Keratinocyte (primary cell): ENCODE measurements at regions not wholly inside any gene's neighbourhood (a gene's known extent, or its start where the extent isn't known, plus 50 kb on each side); places are given as distances from the start of the nearest gene placed in this dataset.

Experiments used
- DNase-seq: peaks from one replicate; pipeline ENCODE4 v3.0.0-alpha.2; 2011; ENCODE audit warnings: low read depth, missing footprints, low spot score
- FAIRE-seq: peaks from 2 replicates; lab custom pipeline; 2011; peaks lifted over from hg19 to GRCh38; lab: Jason Lieb, UNC
- H2AFZ ChIP-seq: 2 replicates; pipeline ENCODE4 v1.6.0; 2012; ENCODE audit warnings: low read length, control low read depth, inconsistent platforms; ENCODE audit not compliant: control insufficient read depth
- H3K27ac ChIP-seq: 2 replicates; pipeline ENCODE4 v1.5.1; 2011; ENCODE audit warnings: low read length; ENCODE audit not compliant: control insufficient read depth, insufficient read depth
- H3K27me3 ChIP-seq: 3 replicates; pipeline ENCODE4 v1.6.0; 2011; ENCODE audit warnings: low read length; ENCODE audit not compliant: control insufficient read depth, insufficient read depth; ENCODE audit errors: extremely low read depth
- H3K36me3 ChIP-seq, 2 experiments: 2 replicates in 1 of 2; 3 replicates in 1 of 2; pipeline ENCODE4 v1.5.1; 2011; ENCODE audit warnings: low read length in 2 of 2, mild to moderate bottlenecking in 1 of 2; ENCODE audit not compliant: control insufficient read depth in 2 of 2, insufficient read depth in 2 of 2; ENCODE audit errors: extremely low read depth in 1 of 2
- H3K4me1 ChIP-seq: 3 replicates; pipeline ENCODE4 v1.5.1; 2011; ENCODE audit warnings: low read length; ENCODE audit not compliant: control insufficient read depth, insufficient read depth; ENCODE audit errors: extremely low read depth
- H3K4me2 ChIP-seq: 3 replicates; pipeline ENCODE4 v1.6.0; 2011; ENCODE audit warnings: low read depth, low read length; ENCODE audit not compliant: control insufficient read depth, insufficient read depth; ENCODE audit errors: extremely low read depth
- H3K4me3 ChIP-seq, 3 experiments: fragments of 200-600 bp in 1 of 3; sonication (generic) in 1 of 3; 2 replicates in 2 of 3; 3 replicates in 1 of 3; pipeline ENCODE4 v1.5.1; 2011 to 2016; ENCODE audit warnings: low read length in 3 of 3, mild to moderate bottlenecking in 3 of 3, control low read depth in 2 of 3, inconsistent platforms in 1 of 3, low read depth in 1 of 3, mixed read lengths in 1 of 3, mixed run types in 1 of 3, moderate library complexity in 1 of 3; ENCODE audit not compliant: control insufficient read depth in 2 of 3, insufficient read depth in 2 of 3; ENCODE audit errors: extremely low read depth in 1 of 3
- H3K79me2 ChIP-seq: 2 replicates; pipeline ENCODE4 v1.6.0; 2012; ENCODE audit warnings: low read length; ENCODE audit not compliant: control insufficient read depth, insufficient read depth
- H3K9ac ChIP-seq: 3 replicates; pipeline ENCODE4 v1.6.0; 2011; ENCODE audit warnings: low read length; ENCODE audit not compliant: control insufficient read depth, insufficient read depth; ENCODE audit errors: extremely low read depth
- H3K9me1 ChIP-seq: 3 replicates; pipeline ENCODE4 v1.6.0; 2011; ENCODE audit warnings: low read length; ENCODE audit not compliant: control insufficient read depth, insufficient read depth; ENCODE audit errors: extremely low read depth
- H3K9me3 ChIP-seq: 2 replicates; pipeline ENCODE4 v1.5.1; 2012; ENCODE audit warnings: low read depth, low read length; ENCODE audit not compliant: control insufficient read depth
- H4K20me1 ChIP-seq: 3 replicates; pipeline ENCODE4 v1.6.0; 2011; ENCODE audit warnings: low read length; ENCODE audit not compliant: control insufficient read depth, insufficient read depth; ENCODE audit errors: extremely low read depth
- CTCF ChIP-seq, 3 experiments: IDR thresholded peaks in 1 of 3; conservative IDR thresholded peaks in 1 of 3; optimal IDR thresholded peaks in 1 of 3; 2 replicates in 2 of 3; 3 replicates in 1 of 3; pipeline versions ENCODE3 to v1.5.1; 2011; ENCODE audit warnings: low read length in 3 of 3, mild to moderate bottlenecking in 3 of 3, moderate library complexity in 2 of 3, control low read depth in 1 of 3, inconsistent platforms in 1 of 3; ENCODE audit not compliant: insufficient read depth in 2 of 3; ENCODE audit errors: extremely low read depth in 1 of 3
- EZH2 ChIP-seq: IDR thresholded peaks from one replicate; pipeline ENCODE4 v1.6.1; 2012; ENCODE audit warnings: inconsistent platforms, mild to moderate bottlenecking, low read length, moderate library complexity
- dilution Hi-C: fragments of 300-500 bp; cut with MboI; formaldehyde crosslinking; loops from one replicate; pipeline ENCODE4 v1.7.0; 2020; ENCODE audit warnings: low sequenced_read_pairs; ENCODE audit not compliant: extremely low pct_ligation_motif_present

- Histone ChIP-seq H3K79me2 (no peaks in the 10 kb centered on the region), H3K36me3 (no peaks in the 10 kb centered on the region), H3K9ac (no peak overlapping the region), H4K20me1 (no peaks in the 10 kb centered on the region), H3K9me3 (no peaks in the 10 kb centered on the region), H3K4me1 (peaks cover 12% of the 10 kb centered on the region), H3K27me3 (no peaks in the 10 kb centered on the region), H3K4me3 (no peak overlapping the region), H3K9me1 (no peaks in the 10 kb centered on the region), H3K4me2 (no peak overlapping the region), H2AFZ (no peak overlapping the region), H3K27ac (no peak overlapping the region)
- FAIRE-seq (no peak), DNase-seq (peak; percentile 42)
- dilution Hi-C loops = no loop called here
- TF ChIP-seq CTCF (optimal IDR thresholded peaks at IDR 0.05 in 1 of 3, IDR thresholded peaks at IDR 0.05 in 1 of 3, conservative IDR thresholded peaks at IDR 0.05 in 1 of 3; ENCODE audit: extremely low read depth in 1 of 3, insufficient read depth in 2 of 3, low read length in 3 of 3) (no peak), EZH2 (no peak)
Observed at GRCh38 chr2:172288603-172289002, 138.8 kb upstream of the ITGA6 start.

- FAIRE-seq (no peak), DNase-seq (no peak)
- no peaks in the 10 kb centered on the region for H3K9me3 ChIP-seq
Observed at GRCh38 chr2:172293952-172294351, 133.4 kb upstream of the ITGA6 start.

More at GRCh38 chr2:172293952-172294351, 133.4 kb upstream of the ITGA6 start:
- dilution Hi-C loops = no loop called here
- Histone ChIP-seq H3K36me3 (no peaks in the 10 kb centered on the region), H4K20me1 (no peaks in the 10 kb centered on the region), H3K9me1 (no peaks in the 10 kb centered on the region), H3K79me2 (no peaks in the 10 kb centered on the region), H3K27me3 (no peaks in the 10 kb centered on the region), H3K4me2 (no peak overlapping the region), H2AFZ (no peak overlapping the region), H3K4me1 (peaks cover 17% of the 10 kb centered on the region), H3K27ac (no peak overlapping the region), H3K4me3 (no peak overlapping the region), H3K9ac (no peak overlapping the region)
- TF ChIP-seq EZH2 (no peak), CTCF (optimal IDR thresholded peaks at IDR 0.05 in 1 of 3, IDR thresholded peaks at IDR 0.05 in 1 of 3, conservative IDR thresholded peaks at IDR 0.05 in 1 of 3; ENCODE audit: extremely low read depth in 1 of 3, insufficient read depth in 2 of 3, low read length in 3 of 3) (no peak)
